ENCODE measurements at regions not wholly inside any gene's neighbourhood (a gene's known extent, or its start where the extent isn't known, plus 50 kb on each side); places are given as distances from the start of the nearest gene placed in this dataset.

DNA sequence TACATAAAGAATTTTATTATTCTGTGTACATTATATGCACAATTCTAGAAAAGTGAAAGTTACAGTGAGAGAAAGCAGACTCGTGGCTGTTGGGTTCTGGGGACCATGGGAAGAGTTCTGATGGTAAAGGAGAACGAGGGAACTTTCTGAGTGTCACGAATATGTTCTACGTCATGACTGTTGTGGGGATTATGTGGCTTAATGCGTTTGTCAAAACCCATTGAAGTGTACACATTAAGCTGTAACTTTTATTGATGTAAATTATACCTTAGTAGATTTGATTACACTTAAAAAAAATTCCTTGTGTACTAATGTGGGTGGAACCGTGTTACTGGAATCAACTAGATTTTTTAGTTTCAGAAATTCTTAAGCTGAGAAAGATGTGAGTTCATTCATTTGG, 426.1 kb downstream of the DSC3 start:
- ATAC-seq (ENCODE audit: low read depth) (no peak), DNase-seq (no peak)
- Histone ChIP-seq H3K9me3 (ENCODE audit: control extremely low read depth in 1 of 3, control insufficient read depth in 2 of 3, insufficient read depth in 1 of 3, low read length in 2 of 3) (peaks cover 0 to 1% (median 0%) of the 10 kb centered on the region in 3 donors), H3K27ac (ENCODE audit: low read length in 2 of 2) (no peak overlapping the region), H2AFZ (ENCODE audit: insufficient read depth, low read depth, low read length, poor library complexity, severe bottlenecking) (no peak overlapping the region), H3K27me3 (replicated peaks in 1 of 4; ENCODE audit: control extremely low read depth in 1 of 4, control insufficient read depth in 3 of 4, insufficient read depth in 4 of 4, low read length in 3 of 4) (no peaks in the 10 kb centered on the region), H3K36me3 (replicated peaks in 1 of 2; ENCODE audit: control extremely low read depth in 1 of 2, control insufficient read depth in 1 of 2, extremely low read depth in 1 of 2, insufficient read depth in 2 of 2, low read length in 1 of 2) (no peaks in the 10 kb centered on the region), H4K20me1 (ENCODE audit: control insufficient read depth, insufficient read depth, low read length, poor library complexity, severe bottlenecking) (no peaks in the 10 kb centered on the region), H3K79me2 (ENCODE audit: control insufficient read depth, insufficient read depth, low read length) (no peaks in the 10 kb centered on the region), H3K4me2 (replicated peaks; ENCODE audit: low read depth, low read length, poor library complexity, severe bottlenecking) (no peak overlapping the region), H3K4me3 (ENCODE audit: control extremely low read depth in 1 of 5, extremely low read depth in 1 of 5, insufficient read depth in 1 of 5, low read depth in 2 of 5, low read length in 4 of 5) (no peak overlapping the region), H3K9ac (ENCODE audit: low read length) (no peak overlapping the region), H3K4me1 (ENCODE audit: control insufficient read depth in 2 of 2, insufficient read depth in 2 of 2, low read length in 2 of 2) (no peaks in the 10 kb centered on the region)
- POLR2A ChIA-PET: no interaction called here
- TF ChIP-seq, protein P1, sequence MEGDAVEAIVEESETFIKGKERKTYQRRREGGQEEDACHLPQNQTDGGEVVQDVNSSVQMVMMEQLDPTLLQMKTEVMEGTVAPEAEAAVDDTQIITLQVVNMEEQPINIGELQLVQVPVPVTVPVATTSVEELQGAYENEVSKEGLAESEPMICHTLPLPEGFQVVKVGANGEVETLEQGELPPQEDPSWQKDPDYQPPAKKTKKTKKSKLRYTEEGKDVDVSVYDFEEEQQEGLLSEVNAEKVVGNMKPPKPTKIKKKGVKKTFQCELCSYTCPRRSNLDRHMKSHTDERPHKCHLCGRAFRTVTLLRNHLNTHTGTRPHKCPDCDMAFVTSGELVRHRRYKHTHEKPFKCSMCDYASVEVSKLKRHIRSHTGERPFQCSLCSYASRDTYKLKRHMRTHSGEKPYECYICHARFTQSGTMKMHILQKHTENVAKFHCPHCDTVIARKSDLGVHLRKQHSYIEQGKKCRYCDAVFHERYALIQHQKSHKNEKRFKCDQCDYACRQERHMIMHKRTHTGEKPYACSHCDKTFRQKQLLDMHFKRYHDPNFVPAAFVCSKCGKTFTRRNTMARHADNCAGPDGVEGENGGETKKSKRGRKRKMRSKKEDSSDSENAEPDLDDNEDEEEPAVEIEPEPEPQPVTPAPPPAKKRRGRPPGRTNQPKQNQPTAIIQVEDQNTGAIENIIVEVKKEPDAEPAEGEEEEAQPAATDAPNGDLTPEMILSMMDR (IDR thresholded peaks at IDR 0.05): no peak
- TF ChIP-seq EZH2 (IDR thresholded peaks at IDR 0.05; ENCODE audit: borderline replicate concordance, insufficient read depth, low read depth, low read length, poor library complexity, severe bottlenecking): no peak
- intact Hi-C loops (cut with micrococcal nuclease): no loop called here
- no peak overlapping the region for H3K27ac Mint-ChIP-seq
- no peak overlapping the region for H3K4me3 Mint-ChIP-seq
- H3K27me3 Mint-ChIP-seq: no peaks in the 10 kb centered on the region
- H3K9me3 Mint-ChIP-seq (ENCODE audit: insufficient read depth): no peaks in the 10 kb centered on the region
- CTCF ChIA-PET: no interaction called here
- no peaks in the 10 kb centered on the region for H3K4me1 Mint-ChIP-seq
- 50% methylated on average over 1 of the region's 6 CpGs for WGBS (ENCODE audit: insufficient coverage)

DNA sequence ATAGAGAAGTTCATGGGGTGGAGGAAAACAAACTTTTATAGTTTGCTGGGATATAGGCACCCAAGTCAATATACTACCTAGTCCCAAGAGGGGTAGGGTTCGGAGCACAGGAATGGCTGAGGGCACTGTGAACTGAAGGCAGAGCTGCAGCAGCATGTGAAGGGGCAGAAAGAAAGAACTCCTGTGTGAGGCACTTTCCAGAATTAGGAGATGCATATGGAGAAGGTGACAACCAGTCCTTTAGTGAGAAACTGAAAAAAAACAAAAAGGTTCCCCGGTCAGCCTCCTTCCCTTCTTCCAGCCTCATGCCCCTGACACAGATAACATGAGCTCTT, 429.1 kb downstream of the DSC3 start:
- no CpG with 5 or more reads among the region's 2 CpGs for WGBS (ENCODE audit: insufficient coverage)
- no peaks in the 10 kb centered on the region for H3K79me2 ChIP-seq (ENCODE audit: control insufficient read depth, insufficient read depth, low read length)
- no peaks in the 10 kb centered on the region for H4K20me1 ChIP-seq (ENCODE audit: control insufficient read depth, insufficient read depth, low read length, poor library complexity, severe bottlenecking)
- Mint-ChIP-seq H3K9me3 (ENCODE audit: insufficient read depth) (no peaks in the 10 kb centered on the region), H3K4me1 (no peaks in the 10 kb centered on the region), H3K27ac (no peak overlapping the region), H3K4me3 (no peak overlapping the region), H3K27me3 (no peaks in the 10 kb centered on the region)
- CTCF ChIA-PET: interaction anchor here (0.6 kb wide), 1 partner anchor 58 kb away, joined by 3 read pairs; no protein-coding TSS in a partner anchor
- TF ChIP-seq, protein P1 (IDR thresholded peaks at IDR 0.05): no peak
- TF ChIP-seq EZH2 (IDR thresholded peaks at IDR 0.05; ENCODE audit: borderline replicate concordance, insufficient read depth, low read depth, low read length, poor library complexity, severe bottlenecking): no peak
- H3K4me1 ChIP-seq (ENCODE audit: control insufficient read depth in 2 of 2, insufficient read depth in 2 of 2, low read length in 2 of 2): no peaks in the 10 kb centered on the region
- ATAC-seq (ENCODE audit: low read depth): no peak
- H3K27ac ChIP-seq (ENCODE audit: low read length in 2 of 2): no peak overlapping the region
- H3K9ac ChIP-seq (ENCODE audit: low read length): no peak overlapping the region
- POLR2A ChIA-PET: no interaction called here
- no peak overlapping the region for H2AFZ ChIP-seq (ENCODE audit: insufficient read depth, low read depth, low read length, poor library complexity, severe bottlenecking)
- H3K36me3 ChIP-seq (replicated peaks in 1 of 2; ENCODE audit: control extremely low read depth in 1 of 2, control insufficient read depth in 1 of 2, extremely low read depth in 1 of 2, insufficient read depth in 2 of 2, low read length in 1 of 2): no peaks in the 10 kb centered on the region
- H3K4me2 ChIP-seq (replicated peaks; ENCODE audit: low read depth, low read length, poor library complexity, severe bottlenecking): no peak overlapping the region
- H3K9me3 ChIP-seq (ENCODE audit: control extremely low read depth in 1 of 3, control insufficient read depth in 2 of 3, insufficient read depth in 1 of 3, low read length in 2 of 3): peaks cover 0 to 1% (median 0%) of the 10 kb centered on the region in 3 donors
- DNase-seq: no peak
- intact Hi-C loops (cut with micrococcal nuclease): no loop called here
- H3K27me3 ChIP-seq (replicated peaks in 1 of 4; ENCODE audit: control extremely low read depth in 1 of 4, control insufficient read depth in 3 of 4, insufficient read depth in 4 of 4, low read length in 3 of 4): no peaks in the 10 kb centered on the region
- H3K4me3 ChIP-seq (ENCODE audit: control extremely low read depth in 1 of 5, extremely low read depth in 1 of 5, insufficient read depth in 1 of 5, low read depth in 2 of 5, low read length in 4 of 5): no peak overlapping the region

Measured in B cell (primary cell).